Vagina (tissue), 2 donors: ENCODE measurements at regions not wholly inside any gene's neighbourhood (a gene's known extent, or its start where the extent isn't known, plus 50 kb on each side); places are given as distances from the start of the nearest gene placed in this dataset.
A peak's percentile ranks its signal among the peaks of the same experiment; 100 is the strongest.

Experiments used
- DNase-seq, 2 donors: peaks; one replicate each; pipeline ENCODE4 v3.0.0-alpha.2; 2017; ENCODE audit errors: extremely low spot score in 2 of 2
- H3K27ac ChIP-seq: fragments of 200-600 bp; sonication (generic); one replicate; pipeline ENCODE4 v1.5.1; 2019
- H3K27me3 ChIP-seq: fragments of 200-600 bp; sonication (generic); one replicate; pipeline ENCODE4 v1.5.1; 2019
- H3K36me3 ChIP-seq, 2 donors: fragments of 200-600 bp; sonication (generic); one replicate each; pipeline ENCODE4 v1.5.1; 2017 to 2019
- H3K4me1 ChIP-seq: fragments of 200-600 bp; sonication (generic); one replicate; pipeline ENCODE4 v1.5.1; 2019
- H3K4me3 ChIP-seq, 2 donors: fragments of 200-600 bp; sonication (generic); 1 replicate in 1 of 2; 2 replicates in 1 of 2; pipeline ENCODE4 v1.5.1; 2016 to 2019
- H3K9me3 ChIP-seq: fragments of 200-600 bp; sonication (generic); one replicate; pipeline ENCODE4 v1.5.1; 2019
- CTCF ChIP-seq, 3 experiments: fragments of 450-650 bp in 2 of 3; fragments of 200-600 bp in 1 of 3; sonication (generic) in 1 of 3; IDR thresholded peaks; one replicate each; pipeline ENCODE4 v1.5.1; 2017 to 2019; ENCODE audit warnings: antibody characterized with exemption in 3 of 3, mild to moderate bottlenecking in 2 of 3, moderate library complexity in 2 of 3
- POLR2A ChIP-seq, 2 donors: fragments of 450-650 bp; IDR thresholded peaks; one replicate each; pipeline ENCODE4 v1.6.1; 2017; ENCODE audit warnings: antibody characterized with exemption in 2 of 2, mild to moderate bottlenecking in 2 of 2, moderate library complexity in 2 of 2
- POLR2AphosphoS5 ChIP-seq, 2 donors: sonication (generic); formaldehyde crosslinking; IDR thresholded peaks; one replicate each; pipeline ENCODE4 v1.9.0; 2017; ENCODE audit warnings: antibody characterized with exemption in 2 of 2, mild to moderate bottlenecking in 2 of 2, low read depth in 1 of 2; ENCODE audit not compliant: insufficient read depth in 1 of 2
- intact Hi-C: fragments of 100-400 bp; cut with DNase I; formaldehyde crosslinking; loops from one replicate; pipeline ENCODE4 v1.15.1; 2023

GRCh38 chr12:131460520-131460919 is 250.4 kb upstream of the SFSWAP start:
- H3K27ac ChIP-seq: no peak overlapping the region
- H3K4me1 ChIP-seq: no peaks in the 10 kb centered on the region
- H3K4me3 ChIP-seq: no peak overlapping the region
- intact Hi-C loops: no loop called here
- no peaks in the 10 kb centered on the region for H3K27me3 ChIP-seq
- DNase-seq: peak in 1 of 2 donors; percentile 27
- H3K9me3 ChIP-seq: no peaks in the 10 kb centered on the region
- H3K36me3 ChIP-seq: no peaks in the 10 kb centered on the region
- TF ChIP-seq POLR2A (IDR thresholded peaks at IDR 0.05): no peak
- TF ChIP-seq CTCF (IDR thresholded peaks at IDR 0.05): no peak
- no peak for TF ChIP-seq POLR2AphosphoS5 (IDR thresholded peaks at IDR 0.05; ENCODE audit: insufficient read depth in 1 of 2, low read depth in 1 of 2)

GRCh38 chr12:131461096-131461495 is 249.8 kb upstream of the SFSWAP start:
- H3K4me1 ChIP-seq: no peaks in the 10 kb centered on the region
- intact Hi-C loops: no loop called here
- no peak overlapping the region for H3K4me3 ChIP-seq
- no peaks in the 10 kb centered on the region for H3K27me3 ChIP-seq
- H3K36me3 ChIP-seq: no peaks in the 10 kb centered on the region
- no peak overlapping the region for H3K27ac ChIP-seq
- H3K9me3 ChIP-seq: no peaks in the 10 kb centered on the region
- peak in 1 of 2 donors; percentile 60 for DNase-seq
- no peak for TF ChIP-seq POLR2AphosphoS5 (IDR thresholded peaks at IDR 0.05; ENCODE audit: insufficient read depth in 1 of 2, low read depth in 1 of 2)
- TF ChIP-seq CTCF (IDR thresholded peaks at IDR 0.05): no peak
- no peak for TF ChIP-seq POLR2A (IDR thresholded peaks at IDR 0.05)

GRCh38 chr12:131463174-131463573 is 247.7 kb upstream of the SFSWAP start:
- TF ChIP-seq POLR2A (IDR thresholded peaks at IDR 0.05): no peak
- no peak for TF ChIP-seq POLR2AphosphoS5 (IDR thresholded peaks at IDR 0.05; ENCODE audit: insufficient read depth in 1 of 2, low read depth in 1 of 2)
- Histone ChIP-seq H3K27me3 (no peaks in the 10 kb centered on the region), H3K4me1 (no peaks in the 10 kb centered on the region), H3K36me3 (no peaks in the 10 kb centered on the region), H3K9me3 (no peaks in the 10 kb centered on the region), H3K4me3 (no peak overlapping the region), H3K27ac (no peak overlapping the region)
- DNase-seq: peak in 1 of 2 donors; percentile 32
- intact Hi-C loops: no loop called here

GRCh38 chr12:131464081-131464480 is 246.8 kb upstream of the SFSWAP start:
- no peaks in the 10 kb centered on the region for H3K27me3 ChIP-seq
- no peak overlapping the region for H3K4me3 ChIP-seq
- peak in 1 of 2 donors; percentile 44 for DNase-seq
- no peak overlapping the region for H3K27ac ChIP-seq
- intact Hi-C loops: no loop called here
- no peaks in the 10 kb centered on the region for H3K4me1 ChIP-seq
- H3K36me3 ChIP-seq: no peaks in the 10 kb centered on the region
- H3K9me3 ChIP-seq: no peaks in the 10 kb centered on the region
- TF ChIP-seq POLR2A (IDR thresholded peaks at IDR 0.05) (no peak), POLR2AphosphoS5 (IDR thresholded peaks at IDR 0.05; ENCODE audit: insufficient read depth in 1 of 2, low read depth in 1 of 2) (no peak), CTCF (IDR thresholded peaks at IDR 0.05) (no peak)

- peak in 1 of 2 donors; percentile 65 for DNase-seq
Observed at GRCh38 chr12:131466306-131466705, 244.6 kb upstream of the SFSWAP start.

More at GRCh38 chr12:131466306-131466705, 244.6 kb upstream of the SFSWAP start:
- Histone ChIP-seq H3K27ac (no peak overlapping the region), H3K4me1 (no peaks in the 10 kb centered on the region), H3K36me3 (no peaks in the 10 kb centered on the region), H3K9me3 (no peaks in the 10 kb centered on the region), H3K4me3 (no peak overlapping the region), H3K27me3 (no peaks in the 10 kb centered on the region)
- intact Hi-C loops: no loop called here
- TF ChIP-seq POLR2A (IDR thresholded peaks at IDR 0.05): no peak
- no peak for TF ChIP-seq POLR2AphosphoS5 (IDR thresholded peaks at IDR 0.05; ENCODE audit: insufficient read depth in 1 of 2, low read depth in 1 of 2)
- no peak for TF ChIP-seq CTCF (IDR thresholded peaks at IDR 0.05)
